Retina (tissue), 1 donor: ENCODE measurements at regions not wholly inside any gene's neighbourhood (a gene's known extent, or its start where the extent isn't known, plus 50 kb on each side); places are given as distances from the start of the nearest gene placed in this dataset.

Experiments used
- DNase-seq: peaks from one replicate; pipeline ENCODE4 v3.0.0-alpha.2; 2016

DNA sequence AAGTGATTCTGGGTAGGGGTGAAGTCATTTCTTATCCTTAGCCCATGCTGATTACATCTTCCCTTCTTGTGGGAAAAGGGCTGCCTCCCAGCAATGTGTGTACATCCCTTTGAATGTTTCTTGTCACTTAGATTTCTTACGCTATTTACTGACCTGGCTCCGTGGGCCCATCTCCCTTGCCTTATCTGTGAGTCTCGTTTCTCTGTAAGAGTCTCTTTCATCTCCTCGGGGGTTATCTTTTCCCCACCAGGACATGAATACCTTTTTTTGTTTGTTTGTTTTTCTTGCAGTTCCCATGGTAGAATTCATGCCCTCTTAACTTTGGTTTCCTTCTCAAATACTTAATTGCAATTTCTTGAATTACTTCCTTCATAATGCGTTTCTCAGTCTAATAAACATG lies 107.7 kb downstream of the BAMBI start:
- DNase-seq = no peak

DNA sequence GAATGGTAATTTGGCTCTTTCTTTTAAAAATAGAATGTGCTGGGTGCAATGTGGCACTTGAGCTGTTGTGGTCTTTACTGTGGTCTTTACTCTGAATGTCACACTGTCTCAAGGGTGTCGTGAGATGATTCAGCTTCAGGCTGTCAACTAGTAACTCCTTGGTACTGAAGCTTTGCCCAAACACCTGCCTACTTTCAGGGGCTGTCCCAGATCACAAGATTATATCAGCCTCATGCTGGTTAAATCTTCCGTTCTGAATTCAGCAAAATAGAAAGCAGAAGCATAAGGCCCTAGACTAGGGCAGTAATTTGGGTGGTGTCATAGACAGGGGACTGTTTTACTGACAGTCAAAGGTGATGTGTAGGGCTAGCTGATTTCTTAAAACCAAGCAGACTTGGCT lies 110.9 kb downstream of the BAMBI start:
- DNase-seq = no peak

DNA sequence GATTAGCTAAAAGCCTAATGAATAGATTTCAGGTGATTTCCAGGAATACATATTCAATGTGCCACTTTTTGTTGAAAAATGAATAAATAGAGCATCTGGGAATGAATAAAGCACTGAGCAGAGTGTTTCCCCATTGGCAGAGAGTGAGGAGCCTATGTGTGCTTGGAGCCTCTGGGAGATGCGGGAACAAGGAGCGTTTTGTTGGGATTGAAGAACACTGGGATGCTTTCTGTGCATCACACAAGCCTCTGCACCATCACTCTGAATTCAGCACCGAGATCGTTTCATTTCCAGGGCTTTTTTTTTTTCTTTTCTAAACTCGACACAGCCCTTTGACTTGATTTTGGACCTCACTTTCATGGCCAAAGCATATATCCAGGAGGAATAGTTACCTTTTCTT lies 111.4 kb downstream of the BAMBI start:
- DNase-seq = no peak

DNA sequence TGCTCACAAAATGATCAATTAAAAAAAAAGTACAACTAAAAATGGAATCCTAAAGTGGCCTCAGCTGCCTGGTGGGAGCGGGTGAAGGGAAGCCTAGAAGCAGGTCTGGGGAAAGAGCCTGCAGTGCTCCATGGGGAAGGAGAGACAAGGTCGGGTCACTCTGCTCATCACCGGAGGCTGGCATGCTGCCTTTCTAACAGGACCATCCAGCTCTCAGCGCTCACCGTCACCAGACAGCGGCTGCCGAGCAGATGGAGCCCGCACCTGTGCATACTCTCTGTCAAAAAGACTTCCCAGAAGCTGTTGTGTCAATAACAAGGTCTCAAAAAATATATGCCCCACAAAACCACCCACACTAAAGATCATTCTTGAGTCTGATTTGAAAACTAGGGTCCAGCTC lies 112.8 kb downstream of the BAMBI start:
- no peak for DNase-seq

DNA sequence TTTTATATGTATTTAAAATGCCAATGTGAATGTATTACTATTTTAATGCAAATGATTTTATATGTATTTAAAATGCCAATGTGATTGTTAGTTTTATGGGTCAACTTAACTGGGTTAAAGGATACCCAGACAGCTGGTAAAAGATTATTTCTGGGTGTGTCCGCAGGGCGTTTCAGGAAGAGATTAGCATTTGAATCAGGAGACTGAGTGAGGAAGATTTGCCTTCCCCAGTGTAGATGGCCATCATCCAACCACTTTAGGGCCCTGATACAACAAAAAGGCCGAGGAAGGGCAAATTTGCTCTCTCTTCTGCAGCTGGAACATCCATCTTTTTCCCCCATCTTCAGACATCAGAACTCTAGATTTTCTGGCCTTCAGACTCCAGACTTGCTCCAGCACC lies 116.2 kb downstream of the BAMBI start:
- DNase-seq = no peak

DNA sequence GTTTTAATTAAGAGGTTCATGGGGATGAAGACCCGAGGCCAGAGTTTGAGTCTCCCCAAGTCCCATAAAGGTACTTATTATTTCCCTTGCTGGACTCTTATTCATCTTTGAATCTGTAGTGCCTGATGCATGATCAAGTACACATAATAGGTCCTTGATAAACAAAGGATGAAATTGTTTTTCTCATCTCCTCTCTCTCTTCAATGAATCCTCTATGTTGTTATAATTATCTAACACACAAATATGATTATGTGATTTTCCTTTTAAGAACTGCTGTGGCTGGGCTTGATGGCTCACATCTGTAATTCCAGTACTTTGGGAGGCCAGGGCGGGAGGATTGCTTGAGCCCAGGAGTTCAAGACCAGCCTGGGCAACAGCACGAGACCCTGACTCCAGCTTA lies 117.7 kb downstream of the BAMBI start:
- no peak for DNase-seq

DNA sequence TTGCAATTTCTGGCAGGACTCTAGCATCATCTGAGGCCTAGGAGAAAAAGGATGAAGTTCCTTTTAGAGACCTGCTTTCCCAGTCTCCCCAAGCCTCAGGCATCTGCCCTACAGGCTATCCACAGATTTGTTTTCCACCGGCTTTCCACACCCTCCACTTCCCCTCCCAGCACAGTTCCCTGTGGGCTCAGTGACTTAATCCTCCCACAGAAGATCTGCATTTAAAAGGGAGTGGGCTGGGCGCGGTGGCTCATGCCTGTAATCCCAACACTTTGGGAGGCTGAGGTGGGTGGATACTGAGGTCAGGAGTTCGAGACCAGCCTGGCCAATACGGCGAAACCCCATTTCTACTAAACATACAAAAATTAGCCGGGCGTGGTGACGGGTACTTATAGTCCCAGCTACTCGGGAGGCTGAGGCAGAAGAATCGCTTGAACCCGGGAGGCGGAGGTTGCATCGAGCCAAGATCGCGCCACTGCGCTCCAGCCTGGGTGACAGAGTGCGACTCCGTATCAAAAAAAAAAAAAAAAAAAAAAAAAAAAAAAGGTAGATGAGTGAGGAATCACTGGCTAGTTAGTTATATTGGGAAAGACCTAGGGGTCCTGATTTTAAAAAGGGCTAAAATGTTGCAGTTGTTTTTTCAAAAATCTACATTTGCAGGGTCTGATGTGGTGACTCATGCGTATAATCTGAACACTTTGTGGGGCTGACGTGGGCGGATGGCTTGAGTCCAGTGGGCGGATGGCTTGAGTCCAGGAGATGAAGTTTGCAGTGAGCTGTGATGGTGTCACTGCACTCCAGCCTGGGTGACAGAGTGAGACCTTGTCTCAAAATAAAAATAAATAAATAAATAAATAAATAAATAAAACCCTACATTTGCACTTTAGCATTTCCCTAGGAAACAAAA lies 119.5 kb downstream of the BAMBI start:
- DNase-seq = no peak

DNA sequence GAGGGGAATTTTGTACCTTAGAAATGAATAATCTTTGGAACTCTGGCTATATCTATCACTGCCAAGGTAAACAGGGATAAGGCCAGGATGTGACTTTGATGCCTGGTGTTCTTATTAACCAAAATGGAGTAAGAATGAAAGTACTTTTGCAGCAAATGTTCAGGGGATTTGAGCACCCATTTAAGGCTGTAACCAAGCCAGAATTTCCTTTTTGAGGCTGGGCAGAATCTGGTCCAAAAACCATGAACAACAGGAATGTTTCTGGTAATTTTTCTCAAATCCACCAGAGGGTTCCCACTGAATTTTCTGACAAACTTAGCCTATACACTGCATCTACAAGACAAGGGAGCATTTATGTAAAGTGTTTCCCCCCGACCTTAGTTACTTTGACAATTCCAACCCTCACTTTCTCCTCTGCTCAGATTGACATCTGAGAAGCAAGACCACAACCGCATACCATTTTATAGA lies 120.6 kb downstream of the BAMBI start:
- DNase-seq = no peak

DNA sequence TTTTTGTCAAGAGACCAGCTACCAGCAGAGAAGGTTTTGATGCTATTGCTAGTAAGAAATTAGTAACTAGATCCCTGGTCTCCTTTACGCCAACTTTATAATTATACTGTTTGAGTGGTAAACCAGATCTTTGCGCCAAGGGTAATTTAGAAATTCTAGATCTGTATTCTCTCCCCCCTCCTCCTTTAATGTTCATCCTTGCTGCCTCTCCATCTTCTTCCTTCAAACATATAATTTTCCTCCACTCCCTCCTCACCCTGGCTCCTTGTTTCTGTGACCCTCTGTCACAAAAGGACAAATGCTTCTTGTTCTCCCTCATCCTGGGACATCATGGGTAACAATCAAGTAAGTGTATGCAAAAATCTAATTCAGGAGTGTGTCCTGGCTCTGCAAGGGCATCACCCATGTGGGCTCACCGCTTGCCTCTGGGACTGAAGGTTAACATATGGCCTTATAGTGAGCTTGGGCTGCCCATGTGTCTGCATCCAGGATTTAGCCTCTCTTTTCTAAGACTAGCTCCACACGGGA lies 121.2 kb downstream of the BAMBI start:
- no peak for DNase-seq

DNA sequence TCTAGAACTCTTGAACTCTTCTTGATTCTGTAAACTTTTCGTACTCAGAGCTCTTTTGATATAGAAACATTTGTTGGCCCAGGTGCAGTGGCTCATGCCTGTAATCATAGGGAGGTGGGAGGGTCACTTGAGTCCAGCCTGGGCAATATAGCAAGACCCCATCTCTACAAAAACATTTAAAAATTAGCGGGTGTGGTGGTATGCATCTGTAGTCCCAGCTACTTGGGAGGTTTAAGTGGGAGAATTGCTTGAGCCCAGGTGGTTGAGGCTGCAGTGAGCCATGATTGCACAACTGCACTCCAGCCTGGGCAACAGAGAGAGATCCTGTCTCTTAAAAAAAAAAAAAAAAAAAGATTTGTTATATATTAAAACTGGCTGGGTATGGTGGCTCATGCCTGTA lies 121.6 kb downstream of the BAMBI start:
- no peak for DNase-seq

DNA sequence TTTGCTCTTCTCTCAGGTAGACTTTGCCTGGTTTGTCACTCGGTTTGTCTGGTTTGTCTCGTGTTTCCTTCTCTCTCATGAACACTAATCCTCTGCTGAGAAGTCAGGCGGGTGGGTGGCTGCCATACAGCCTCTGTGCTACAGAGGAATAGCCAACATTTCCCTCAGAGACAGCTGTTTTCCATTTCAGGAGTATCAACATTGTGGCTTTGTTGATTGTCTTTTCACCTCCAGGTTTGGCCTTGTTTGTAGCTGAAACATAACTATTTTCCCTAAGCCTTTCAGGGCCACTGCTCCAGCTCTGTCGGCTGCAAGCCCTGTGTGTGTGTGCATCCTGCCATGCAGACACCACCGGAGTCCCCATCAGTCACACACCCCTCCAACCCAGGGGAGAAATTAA lies 122.8 kb downstream of the BAMBI start:
- no peak for DNase-seq

DNA sequence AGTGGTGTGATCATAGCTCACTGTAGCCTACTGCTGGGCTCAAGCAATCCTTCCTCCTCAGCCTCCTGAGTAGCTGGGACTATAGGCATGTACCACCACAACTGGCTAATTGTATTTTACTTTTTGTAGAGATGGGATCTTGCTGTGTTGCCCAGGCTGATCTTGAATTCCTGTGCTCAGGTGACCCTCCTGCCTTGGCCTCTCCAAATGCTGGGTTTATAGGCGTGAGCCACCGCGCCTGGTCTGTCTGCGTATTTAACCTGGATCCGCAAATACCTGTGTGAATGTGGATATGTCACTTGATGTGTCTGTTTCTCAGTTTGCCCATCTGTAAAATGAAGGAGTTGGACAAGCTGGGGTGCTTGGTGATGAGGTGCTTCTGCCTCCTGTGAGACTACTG lies 123.9 kb downstream of the BAMBI start:
- DNase-seq = no peak

DNA sequence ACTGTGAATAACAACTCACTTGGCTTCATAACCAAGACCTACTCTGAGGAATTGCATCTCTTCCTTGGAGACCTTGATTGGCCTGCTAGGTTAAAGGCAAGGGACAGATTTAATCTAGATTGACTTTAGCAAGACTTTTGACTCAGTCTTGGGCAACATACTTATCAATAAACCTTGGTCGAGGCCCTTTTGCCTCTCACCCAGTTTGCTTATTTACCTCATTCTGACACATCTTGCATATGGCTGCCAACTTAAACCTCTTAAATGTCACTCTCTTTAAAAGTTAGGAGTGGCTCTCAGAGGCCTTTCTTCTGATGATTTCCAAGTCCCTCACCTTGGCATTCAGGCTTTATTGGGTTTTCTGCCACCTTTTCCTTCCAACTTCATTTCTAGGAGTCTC lies 124.5 kb downstream of the BAMBI start:
- DNase-seq = no peak

DNA sequence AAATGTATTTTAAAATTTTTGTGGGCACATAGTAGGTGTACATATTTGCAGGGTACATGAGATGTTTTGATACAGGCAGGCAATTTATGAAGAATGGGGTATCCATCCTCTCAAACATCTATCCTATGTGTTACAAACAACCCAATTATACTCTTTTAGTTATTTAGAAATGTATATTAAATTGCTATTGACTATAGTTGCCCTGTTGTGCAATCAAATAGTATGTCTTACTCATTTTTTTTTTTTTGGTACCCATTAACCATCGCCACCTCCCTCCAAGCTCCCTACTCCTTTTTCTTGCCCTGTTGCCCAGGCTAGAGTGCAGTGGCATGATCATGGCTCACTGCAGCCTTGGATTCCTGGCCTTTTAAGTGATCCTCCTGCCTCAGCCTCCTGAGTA lies 128.1 kb downstream of the BAMBI start:
- no peak for DNase-seq

DNA sequence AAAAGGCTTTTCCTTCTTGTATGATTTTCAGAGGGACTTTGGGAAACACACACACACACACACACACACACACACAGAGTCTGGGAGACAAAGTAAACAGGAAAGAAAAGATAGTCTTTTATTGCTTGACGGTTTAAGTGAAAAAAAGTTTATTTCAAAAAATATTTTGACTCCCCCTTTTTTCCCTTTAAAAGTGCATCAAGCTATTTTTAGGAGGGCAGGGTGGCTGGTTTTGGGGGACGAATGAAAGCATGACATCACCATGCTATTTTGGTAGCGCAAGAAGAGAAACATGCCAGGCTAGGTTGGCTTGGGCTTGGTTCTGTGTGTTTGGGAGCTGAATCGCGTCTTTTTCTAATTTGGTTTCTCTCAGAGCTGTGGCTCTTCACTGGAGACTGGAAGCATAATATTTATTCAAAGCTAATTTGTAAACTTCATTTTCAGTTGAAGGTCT lies 129.2 kb downstream of the BAMBI start:
- no peak for DNase-seq

DNA sequence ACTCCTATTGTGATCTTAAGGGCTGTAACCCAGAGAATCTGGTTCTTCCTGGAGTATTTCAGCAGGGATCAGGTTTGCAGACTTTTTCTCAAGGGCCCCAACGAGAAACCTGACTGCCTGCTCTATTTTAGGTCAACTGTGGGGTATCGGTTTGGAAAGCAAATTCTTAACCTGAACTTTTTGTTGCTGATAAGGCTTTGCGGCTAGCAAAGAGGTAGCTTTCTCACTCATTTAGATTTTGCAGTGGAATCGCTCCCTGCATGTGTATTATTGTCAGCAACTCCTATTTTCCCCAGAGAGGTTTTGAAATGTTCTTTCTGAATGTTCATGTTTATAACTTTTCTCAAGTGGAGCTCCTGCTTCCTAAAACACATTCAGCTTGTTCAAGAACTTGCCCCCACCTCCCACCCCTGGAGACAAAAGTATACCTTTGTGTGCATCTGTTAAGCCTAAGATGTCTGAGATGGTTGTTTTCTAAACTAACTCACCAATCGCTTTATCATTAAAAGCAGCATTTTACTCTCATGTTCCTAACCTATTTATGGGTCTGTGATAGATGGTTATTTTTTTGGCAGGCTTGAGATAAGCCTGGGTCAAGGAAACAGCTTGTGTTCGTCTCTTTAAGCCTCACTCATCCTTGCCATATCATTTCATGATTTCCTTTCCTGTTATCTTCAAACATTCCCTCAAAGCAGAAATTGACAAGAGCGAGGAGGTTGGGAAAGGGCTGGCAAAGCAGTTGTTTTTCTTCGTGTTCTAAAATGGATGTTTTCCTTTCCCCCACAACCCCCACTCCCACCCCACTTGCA lies 129.8 kb downstream of the BAMBI start:
- no peak for DNase-seq

DNA sequence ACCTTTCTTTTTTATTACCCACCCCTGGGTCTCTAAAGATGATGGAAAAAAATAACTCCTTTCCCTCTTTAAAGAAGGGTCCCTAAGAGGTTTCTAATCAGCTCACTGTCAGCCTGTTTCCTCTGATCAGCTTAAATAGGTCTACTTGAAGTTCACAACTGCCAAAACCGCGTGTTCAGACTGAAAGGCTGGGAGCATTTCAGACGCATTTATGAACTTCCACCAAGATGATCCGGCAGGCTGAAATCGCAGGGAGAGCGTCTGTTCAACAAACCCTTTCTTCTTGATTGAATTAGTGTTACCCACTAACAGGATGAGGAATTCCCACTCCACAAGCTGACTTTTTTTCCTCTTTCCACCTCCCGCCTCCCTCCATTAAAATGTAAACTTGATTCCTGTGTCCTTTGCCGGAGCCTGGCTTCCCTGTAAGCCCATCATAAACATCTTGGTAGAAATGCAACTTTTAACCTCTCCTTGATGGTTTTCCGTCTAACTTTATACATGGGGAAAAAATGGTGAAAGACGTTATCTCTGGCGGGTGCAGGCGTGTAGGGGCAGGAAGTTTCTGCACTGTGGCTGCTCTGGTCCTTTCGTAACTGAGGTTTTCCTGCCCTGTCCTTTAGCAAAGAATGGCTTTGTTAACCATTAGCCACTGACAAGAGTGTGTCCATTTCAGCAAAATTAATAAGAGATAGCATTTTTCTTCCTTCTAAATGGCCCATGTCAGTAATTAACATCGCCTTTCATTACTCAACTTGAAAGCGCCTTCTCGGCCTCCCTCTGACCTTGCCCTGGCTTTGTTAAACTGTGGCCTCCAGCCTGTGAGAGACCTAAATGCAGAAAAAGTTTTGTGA lies 130.7 kb downstream of the BAMBI start:
- DNase-seq = peak; percentile 67

DNA sequence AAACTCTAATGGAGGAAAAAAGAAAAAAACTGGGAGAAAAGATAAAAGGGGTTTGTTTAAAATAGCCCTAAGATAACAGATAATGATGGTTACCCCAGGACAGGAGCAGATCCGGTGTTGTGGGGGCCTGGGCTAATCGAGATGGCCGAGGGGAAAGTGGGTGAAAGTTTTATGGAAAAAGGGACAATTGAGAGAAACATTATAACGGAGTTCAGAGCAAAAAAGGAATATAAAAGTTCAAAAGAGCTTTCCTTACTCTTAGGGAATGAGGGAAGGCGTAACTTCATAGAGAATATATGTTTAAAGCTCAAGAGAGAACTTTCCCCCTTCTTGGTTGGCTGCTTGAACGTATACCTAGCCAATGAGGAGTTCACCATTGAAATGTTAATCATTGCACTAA lies 131.4 kb downstream of the BAMBI start:
- no peak for DNase-seq

DNA sequence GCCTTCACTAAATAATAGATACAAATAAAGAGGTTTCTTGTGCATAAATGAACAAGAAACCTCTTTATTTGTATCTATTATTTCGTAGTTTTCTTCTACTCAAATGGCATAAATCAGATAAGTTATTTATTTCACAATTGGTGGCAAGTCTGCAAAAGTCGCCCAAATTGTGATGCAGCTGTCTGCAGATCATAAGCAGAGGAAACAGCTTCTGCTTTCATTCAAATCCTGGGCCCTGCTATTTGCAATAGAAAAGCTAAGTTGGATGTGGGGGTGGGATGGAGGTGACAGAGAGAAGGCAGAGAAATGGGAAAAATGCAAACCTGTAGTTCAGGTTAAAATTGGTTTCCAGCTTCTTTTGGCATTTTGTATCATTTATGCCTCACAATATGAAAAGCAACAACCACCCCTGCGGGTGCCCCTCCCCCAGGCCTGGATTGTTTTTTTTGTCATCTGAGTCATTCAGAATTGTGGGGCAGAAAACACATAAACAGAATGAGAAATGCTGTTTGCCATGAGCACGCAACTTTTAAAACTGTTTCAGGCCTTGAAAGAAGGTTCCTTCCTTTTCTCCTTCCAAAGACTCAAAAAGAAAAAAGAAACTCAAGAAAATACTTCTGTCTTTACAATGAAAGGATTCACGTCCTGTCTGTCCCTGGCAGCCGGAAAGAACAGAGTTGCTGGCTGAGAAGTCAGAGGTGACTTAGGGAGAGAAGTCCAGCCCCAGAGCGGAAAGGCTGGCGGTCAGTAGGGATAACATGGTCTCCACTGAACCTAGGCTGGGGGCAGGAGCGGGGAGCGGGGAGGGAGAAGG lies 132.9 kb downstream of the BAMBI start:
- DNase-seq = no peak

DNA sequence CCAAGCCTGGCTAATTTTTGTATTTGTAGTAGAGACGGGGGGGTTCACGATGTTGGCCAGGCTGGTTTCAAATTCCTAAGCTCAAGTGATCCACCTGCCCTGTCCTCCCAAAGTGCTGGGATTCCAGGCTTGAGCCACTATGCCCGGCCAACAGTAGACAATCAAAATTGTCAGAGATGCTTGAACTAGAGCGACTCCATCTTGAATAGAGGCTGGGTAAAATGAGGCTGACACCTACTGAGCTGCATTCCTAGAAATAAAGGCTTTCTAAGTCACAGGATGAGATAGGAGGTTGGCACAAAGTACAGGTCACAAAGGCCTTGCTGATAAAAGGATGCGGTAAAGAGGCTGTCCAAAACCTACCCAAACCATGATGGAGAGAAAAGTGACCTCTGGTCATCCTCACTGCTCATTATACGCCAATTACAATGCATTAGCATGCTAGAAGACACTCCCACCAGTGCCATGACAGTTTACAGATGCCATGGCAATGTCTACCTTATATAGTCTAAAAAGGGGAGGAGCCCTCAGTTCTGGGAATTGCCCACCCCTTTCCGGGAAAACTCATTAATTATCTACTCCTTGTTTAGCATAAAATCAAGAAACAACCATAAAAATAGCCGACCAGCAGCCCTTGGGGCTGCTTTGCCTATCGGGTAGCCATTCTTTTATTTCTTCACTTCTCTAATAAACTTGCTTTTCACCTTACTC lies 134.5 kb downstream of the BAMBI start:
- no peak for DNase-seq
